Esophagus squamous epithelium (tissue), 4 donors: ENCODE measurements at regions not wholly inside any gene's neighbourhood (a gene's known extent, or its start where the extent isn't known, plus 50 kb on each side); places are given as distances from the start of the nearest gene placed in this dataset.

Experiments used
- POLR2A ChIP-seq, 4 donors: fragments of 450-650 bp; IDR thresholded peaks; one replicate each; pipeline ENCODE4 v1.6.1; 2017; ENCODE audit warnings: antibody characterized with exemption in 4 of 4, mild to moderate bottlenecking in 4 of 4, moderate library complexity in 3 of 4
- TF ChIP-seq, protein P1 (sequence below), 6 experiments: fragments of 450-650 bp in 4 of 6; fragments of 200-600 bp in 2 of 6; sonication (generic) in 2 of 6; IDR thresholded peaks; one replicate each; pipeline ENCODE4 v1.5.1; 2016 to 2019; ENCODE audit warnings: antibody characterized with exemption in 6 of 6, mild to moderate bottlenecking in 4 of 6, moderate library complexity in 4 of 6

GRCh38 chr6:91317247-91317835 is 730.5 kb upstream of the MAP3K7 start:
- TF ChIP-seq, protein P1, sequence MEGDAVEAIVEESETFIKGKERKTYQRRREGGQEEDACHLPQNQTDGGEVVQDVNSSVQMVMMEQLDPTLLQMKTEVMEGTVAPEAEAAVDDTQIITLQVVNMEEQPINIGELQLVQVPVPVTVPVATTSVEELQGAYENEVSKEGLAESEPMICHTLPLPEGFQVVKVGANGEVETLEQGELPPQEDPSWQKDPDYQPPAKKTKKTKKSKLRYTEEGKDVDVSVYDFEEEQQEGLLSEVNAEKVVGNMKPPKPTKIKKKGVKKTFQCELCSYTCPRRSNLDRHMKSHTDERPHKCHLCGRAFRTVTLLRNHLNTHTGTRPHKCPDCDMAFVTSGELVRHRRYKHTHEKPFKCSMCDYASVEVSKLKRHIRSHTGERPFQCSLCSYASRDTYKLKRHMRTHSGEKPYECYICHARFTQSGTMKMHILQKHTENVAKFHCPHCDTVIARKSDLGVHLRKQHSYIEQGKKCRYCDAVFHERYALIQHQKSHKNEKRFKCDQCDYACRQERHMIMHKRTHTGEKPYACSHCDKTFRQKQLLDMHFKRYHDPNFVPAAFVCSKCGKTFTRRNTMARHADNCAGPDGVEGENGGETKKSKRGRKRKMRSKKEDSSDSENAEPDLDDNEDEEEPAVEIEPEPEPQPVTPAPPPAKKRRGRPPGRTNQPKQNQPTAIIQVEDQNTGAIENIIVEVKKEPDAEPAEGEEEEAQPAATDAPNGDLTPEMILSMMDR (IDR thresholded peaks at IDR 0.05) = no peak
- no peak for TF ChIP-seq POLR2A (IDR thresholded peaks at IDR 0.05)
